ENCODE measurements at regions not wholly inside any gene's neighbourhood (a gene's known extent, or its start where the extent isn't known, plus 50 kb on each side); places are given as distances from the start of the nearest gene placed in this dataset.
A peak's percentile ranks its signal among the peaks of the same experiment; 100 is the strongest.

DNA sequence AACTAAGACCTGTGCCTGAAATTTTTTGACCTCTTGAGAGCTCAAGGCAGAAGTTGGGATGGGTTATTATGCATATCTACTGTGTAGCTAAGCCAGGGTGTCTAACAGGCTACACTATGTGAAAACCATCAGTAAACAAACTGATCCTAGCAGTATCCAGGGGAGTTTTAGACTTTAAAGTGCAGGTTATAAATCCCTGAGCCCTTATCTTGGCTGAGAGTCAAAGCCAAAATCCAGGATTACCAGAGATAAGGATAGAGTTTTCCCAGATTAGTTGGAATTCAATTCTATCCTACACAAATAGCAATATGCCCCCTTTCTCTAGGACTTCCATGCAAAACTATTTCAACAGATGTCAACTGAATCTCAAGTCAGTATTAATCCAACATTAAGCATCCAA, 1229.7 kb downstream of the GRIK2 start:
- H3K27ac ChIP-seq (ENCODE audit: low read depth, low read length): no peak overlapping the region
- no peak overlapping the region for H3K4me3 ChIP-seq (ENCODE audit: low read length)
- peaks cover 18% of the 10 kb centered on the region for H3K27me3 Mint-ChIP-seq (ENCODE audit: insufficient read depth)
- DNase-seq: no peak
- no peak overlapping the region for H3K27ac Mint-ChIP-seq
- H3K4me3 Mint-ChIP-seq: no peak overlapping the region
- H3K9me3 Mint-ChIP-seq: no peaks in the 10 kb centered on the region
- H3K9me3 ChIP-seq (ENCODE audit: control insufficient read depth, low read length): peaks cover 2% of the 10 kb centered on the region
- TF ChIP-seq, protein P1, sequence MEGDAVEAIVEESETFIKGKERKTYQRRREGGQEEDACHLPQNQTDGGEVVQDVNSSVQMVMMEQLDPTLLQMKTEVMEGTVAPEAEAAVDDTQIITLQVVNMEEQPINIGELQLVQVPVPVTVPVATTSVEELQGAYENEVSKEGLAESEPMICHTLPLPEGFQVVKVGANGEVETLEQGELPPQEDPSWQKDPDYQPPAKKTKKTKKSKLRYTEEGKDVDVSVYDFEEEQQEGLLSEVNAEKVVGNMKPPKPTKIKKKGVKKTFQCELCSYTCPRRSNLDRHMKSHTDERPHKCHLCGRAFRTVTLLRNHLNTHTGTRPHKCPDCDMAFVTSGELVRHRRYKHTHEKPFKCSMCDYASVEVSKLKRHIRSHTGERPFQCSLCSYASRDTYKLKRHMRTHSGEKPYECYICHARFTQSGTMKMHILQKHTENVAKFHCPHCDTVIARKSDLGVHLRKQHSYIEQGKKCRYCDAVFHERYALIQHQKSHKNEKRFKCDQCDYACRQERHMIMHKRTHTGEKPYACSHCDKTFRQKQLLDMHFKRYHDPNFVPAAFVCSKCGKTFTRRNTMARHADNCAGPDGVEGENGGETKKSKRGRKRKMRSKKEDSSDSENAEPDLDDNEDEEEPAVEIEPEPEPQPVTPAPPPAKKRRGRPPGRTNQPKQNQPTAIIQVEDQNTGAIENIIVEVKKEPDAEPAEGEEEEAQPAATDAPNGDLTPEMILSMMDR (conservative IDR thresholded peaks at IDR 0.05): no peak
- no peak overlapping the region for H3K9ac ChIP-seq (ENCODE audit: extremely low read depth, low read length, poor library complexity, severe bottlenecking)
- peaks cover 17% of the 10 kb centered on the region for H3K4me1 Mint-ChIP-seq
- no peaks in the 10 kb centered on the region for H3K36me3 Mint-ChIP-seq (ENCODE audit: low read depth)
- H3K36me3 ChIP-seq (ENCODE audit: control insufficient read depth, insufficient read depth, low read length): no peaks in the 10 kb centered on the region
- peaks cover 15% of the 10 kb centered on the region for H3K27me3 ChIP-seq (ENCODE audit: control insufficient read depth, insufficient read depth, low read length, poor library complexity, severe bottlenecking)
- H3K4me1 ChIP-seq (ENCODE audit: control insufficient read depth, insufficient read depth, low read length): no peaks in the 10 kb centered on the region

DNA sequence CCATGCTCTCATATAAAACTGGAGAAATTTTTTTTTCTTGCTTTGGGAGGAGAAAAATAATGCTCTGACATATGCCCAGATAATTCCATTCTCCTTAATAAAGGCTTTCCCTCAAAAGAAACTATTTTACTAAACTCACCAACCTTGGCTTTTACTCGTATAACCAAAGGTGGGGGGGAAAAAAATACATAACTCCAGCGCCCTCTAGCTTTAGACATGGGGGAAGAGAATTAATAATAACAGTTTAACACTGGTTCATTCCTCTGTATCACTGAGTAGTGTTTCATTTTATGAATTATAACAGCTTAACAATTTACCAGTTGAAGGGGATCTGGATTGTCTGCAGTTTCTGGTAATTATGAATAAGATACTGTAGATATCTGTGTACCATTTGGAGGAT, 1226.1 kb downstream of the GRIK2 start:
- Histone ChIP-seq H3K27ac (ENCODE audit: low read depth, low read length) (no peak overlapping the region), H3K27me3 (ENCODE audit: control insufficient read depth, insufficient read depth, low read length, poor library complexity, severe bottlenecking) (peaks cover 5% of the 10 kb centered on the region), H3K4me3 (ENCODE audit: low read length) (no peak overlapping the region), H3K4me1 (ENCODE audit: control insufficient read depth, insufficient read depth, low read length) (no peaks in the 10 kb centered on the region), H3K9me3 (ENCODE audit: control insufficient read depth, low read length) (peaks cover 36% of the 10 kb centered on the region), H3K36me3 (ENCODE audit: control insufficient read depth, insufficient read depth, low read length) (no peaks in the 10 kb centered on the region), H3K9ac (ENCODE audit: extremely low read depth, low read length, poor library complexity, severe bottlenecking) (no peak overlapping the region)
- H3K36me3 Mint-ChIP-seq (ENCODE audit: low read depth): peaks cover 3% of the 10 kb centered on the region
- H3K27ac Mint-ChIP-seq: no peak overlapping the region
- no peak for DNase-seq
- 57% methylated on average over 1 of the region's 2 CpGs; no CpG with 5 or more reads in 1 of the 2 experiments for WGBS, 2 experiments (ENCODE audit: insufficient coverage in 1 of 2, insufficient read length in 1 of 2)
- H3K27me3 Mint-ChIP-seq (ENCODE audit: insufficient read depth): peaks cover 9% of the 10 kb centered on the region
- TF ChIP-seq, protein P1 (conservative IDR thresholded peaks at IDR 0.05): peak; percentile 81
- H3K9me3 Mint-ChIP-seq: peaks cover 16% of the 10 kb centered on the region
- peaks cover 9% of the 10 kb centered on the region for H3K4me1 Mint-ChIP-seq
- H3K4me3 Mint-ChIP-seq: no peak overlapping the region

DNA sequence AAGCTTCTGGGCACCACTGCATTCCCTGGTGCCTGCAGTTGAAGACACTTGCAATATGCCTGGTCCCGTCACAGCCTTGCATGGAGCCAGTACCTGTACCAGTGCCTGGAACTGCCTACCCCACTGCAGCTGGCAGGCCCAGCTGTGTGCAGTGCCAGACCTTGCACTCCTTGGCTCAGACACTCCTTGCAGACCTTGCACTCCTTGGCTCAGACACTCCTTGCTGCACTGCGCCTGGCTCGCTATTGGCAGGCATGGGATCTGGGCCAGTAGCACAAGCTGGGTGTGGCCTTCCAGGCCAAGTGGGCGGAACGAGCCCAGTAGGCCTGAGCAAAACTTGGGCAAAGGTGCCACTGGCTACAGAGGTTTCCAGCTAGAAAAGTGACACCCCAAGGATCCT, 1189.1 kb downstream of the GRIK2 start:
- WGBS, 2 experiments (ENCODE audit: insufficient coverage in 1 of 2, insufficient read length in 1 of 2): 96 to 100% methylated on average over 2 to 5 of the region's 5 CpGs
- no peak overlapping the region for H3K27ac Mint-ChIP-seq
- no peaks in the 10 kb centered on the region for H3K4me1 Mint-ChIP-seq
- Histone ChIP-seq H3K36me3 (ENCODE audit: control insufficient read depth, insufficient read depth, low read length) (no peaks in the 10 kb centered on the region), H3K9me3 (ENCODE audit: control insufficient read depth, low read length) (peaks cover 31% of the 10 kb centered on the region), H3K4me1 (ENCODE audit: control insufficient read depth, insufficient read depth, low read length) (no peaks in the 10 kb centered on the region), H3K27ac (ENCODE audit: low read depth, low read length) (no peak overlapping the region), H3K4me3 (ENCODE audit: low read length) (no peak overlapping the region), H3K27me3 (ENCODE audit: control insufficient read depth, insufficient read depth, low read length, poor library complexity, severe bottlenecking) (no peaks in the 10 kb centered on the region), H3K9ac (ENCODE audit: extremely low read depth, low read length, poor library complexity, severe bottlenecking) (no peak overlapping the region)
- H3K27me3 Mint-ChIP-seq (ENCODE audit: insufficient read depth): no peaks in the 10 kb centered on the region
- TF ChIP-seq, protein P1 (conservative IDR thresholded peaks at IDR 0.05): no peak
- DNase-seq: no peak
- peaks cover 28% of the 10 kb centered on the region for H3K9me3 Mint-ChIP-seq
- H3K36me3 Mint-ChIP-seq (ENCODE audit: low read depth): peaks cover 3% of the 10 kb centered on the region
- no peak overlapping the region for H3K4me3 Mint-ChIP-seq
